ENCODE measurements at regions not wholly inside any gene's neighbourhood (a gene's known extent, or its start where the extent isn't known, plus 50 kb on each side); places are given as distances from the start of the nearest gene placed in this dataset.

- Histone ChIP-seq H3K27ac (ENCODE audit: insufficient read depth, low read length) (no peak overlapping the region), H3K4me3 (ENCODE audit: insufficient read depth, low read depth, low read length) (no peak overlapping the region), H3K36me3 (ENCODE audit: control insufficient read depth, insufficient read depth, low read length) (no peaks in the 10 kb centered on the region), H3K4me2 (ENCODE audit: low read depth, low read length) (no peak overlapping the region), H2AK9ac (replicated peaks; ENCODE audit: low read depth, low read length, poor library complexity) (no peak overlapping the region), H3K14ac (replicated peaks; ENCODE audit: low read depth, low read length) (no peak overlapping the region), H3K9me1 (ENCODE audit: insufficient read depth, low read length) (no peaks in the 10 kb centered on the region), H2BK20ac (ENCODE audit: low read depth, low read length) (no peak overlapping the region), H2BK5ac (ENCODE audit: low read depth, low read length, poor library complexity, severe bottlenecking) (no peak overlapping the region), H3K56ac (ENCODE audit: extremely low read depth, insufficient read depth, low read length) (no peak overlapping the region), H3K27me3 (ENCODE audit: control insufficient read depth, insufficient read depth, low read length) (no peaks in the 10 kb centered on the region; the same call in 1 of the 2 replicates), H3K79me1 (ENCODE audit: low read depth in 1 of 2, low read length in 2 of 2) (no peaks in the 10 kb centered on the region), H3K9me3 (ENCODE audit: control insufficient read depth, insufficient read depth, low read length) (no peaks in the 10 kb centered on the region), H2AFZ (replicated peaks; ENCODE audit: low read length, poor library complexity) (no peak overlapping the region), H4K5ac (ENCODE audit: low read depth, low read length) (no peak overlapping the region), H2BK120ac (ENCODE audit: low read depth, low read length) (no peak overlapping the region), H3K4ac (ENCODE audit: low read depth, low read length) (no peak overlapping the region), H2AK5ac (ENCODE audit: low read depth, low read length) (no peak overlapping the region), H3K9ac (ENCODE audit: low read depth, low read length) (no peak overlapping the region), H3K23ac (ENCODE audit: low read depth, low read length) (no peak overlapping the region), H2BK15ac (ENCODE audit: low read depth, low read length) (no peak overlapping the region), H4K20me1 (ENCODE audit: insufficient read depth, low read length) (no peaks in the 10 kb centered on the region), H3K4me1 (ENCODE audit: control insufficient read depth, insufficient read depth, low read length) (no peaks in the 10 kb centered on the region), H4K8ac (ENCODE audit: low read depth in 2 of 2, low read length in 2 of 2) (no peak overlapping the region), H3K18ac (ENCODE audit: low read depth, low read length) (no peak overlapping the region), H4K91ac (ENCODE audit: insufficient read depth, low read depth, low read length) (no peak overlapping the region)
- dilution Hi-C loops (cut with HindIII; ENCODE audit: low sequenced_read_pairs, unreplicated experiment) (no loop called here), in situ Hi-C loops (cut with MboI; ENCODE audit: low sequenced_read_pairs) (no loop called here), intact Hi-C loops (cut with micrococcal nuclease) (no loop called here)
- no CpG with 5 or more reads among the region's 4 CpGs for WGBS, 2 experiments (ENCODE audit: extremely low coverage in 2 of 2, insufficient read length in 1 of 2)
- no TSS peak for BruUV-seq (replicated peaks)
- ChIA-PET POLR2A (ENCODE audit: unreplicated experiment) (no interaction called here), CTCF (no interaction called here)
- ATAC-seq (ENCODE audit: low read depth), result no peak
- TF ChIP-seq RCOR1 (IDR thresholded peaks at IDR 0.05; ENCODE audit: insufficient replicate concordance, low read length) (no peak), FOS (IDR thresholded peaks at IDR 0.05; ENCODE audit: low read depth, low read length) (no peak), CHD1 (IDR thresholded peaks at IDR 0.05; ENCODE audit: low read depth, low read length) (no peak), CTCF (conservative IDR thresholded peaks at IDR 0.05; ENCODE audit: low read depth, low read length) (no peak), RFX5 (IDR thresholded peaks at IDR 0.05; ENCODE audit: low read depth, low read length) (no peak), RAD21 (IDR thresholded peaks at IDR 0.05; ENCODE audit: low read length) (no peak)
- TF ChIP-seq, protein P1, sequence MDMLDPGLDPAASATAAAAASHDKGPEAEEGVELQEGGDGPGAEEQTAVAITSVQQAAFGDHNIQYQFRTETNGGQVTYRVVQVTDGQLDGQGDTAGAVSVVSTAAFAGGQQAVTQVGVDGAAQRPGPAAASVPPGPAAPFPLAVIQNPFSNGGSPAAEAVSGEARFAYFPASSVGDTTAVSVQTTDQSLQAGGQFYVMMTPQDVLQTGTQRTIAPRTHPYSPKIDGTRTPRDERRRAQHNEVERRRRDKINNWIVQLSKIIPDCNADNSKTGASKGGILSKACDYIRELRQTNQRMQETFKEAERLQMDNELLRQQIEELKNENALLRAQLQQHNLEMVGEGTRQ (IDR thresholded peaks at IDR 0.05; ENCODE audit: low read depth, low read length), result no peak
- no peak for DNase-seq
Measured at GRCh38 chr9:2417730-2418129, 203.9 kb upstream of the VLDLR start.

Measured in IMR-90 (cell line).